ENCODE measurements at regions not wholly inside any gene's neighbourhood (a gene's known extent, or its start where the extent isn't known, plus 50 kb on each side); places are given as distances from the start of the nearest gene placed in this dataset.

GRCh38 chr4:126630230-126630629, 1002.5 kb upstream of the INTU start (continued):
- TF ChIP-seq ATF3 (IDR thresholded peaks at IDR 0.05) = no peak

- Histone ChIP-seq H3K27me3 (ENCODE audit: control insufficient read depth in 4 of 4, insufficient read depth in 4 of 4, low read length in 3 of 4) (no peaks in the 10 kb centered on the region), H3K9me3 (ENCODE audit: control insufficient read depth in 4 of 4, low read length in 3 of 4) (no peaks in the 10 kb centered on the region), H3K4me3 (ENCODE audit: low read depth in 1 of 3, low read length in 3 of 3) (no peak overlapping the region), H3K4me1 (ENCODE audit: control insufficient read depth in 4 of 4, insufficient read depth in 4 of 4, low read length in 3 of 4) (no peaks in the 10 kb centered on the region), H3K36me3 (ENCODE audit: control insufficient read depth in 4 of 4, insufficient read depth in 3 of 4, low read depth in 1 of 4, low read length in 3 of 4) (no peaks in the 10 kb centered on the region), H3K9ac (ENCODE audit: low read depth in 1 of 2, low read length in 2 of 2) (no peak overlapping the region), H3K27ac (ENCODE audit: low read depth in 1 of 2, low read length in 2 of 2) (no peak overlapping the region)
- TF ChIP-seq RAD21 (IDR thresholded peaks at IDR 0.05) = no peak
- no peak for TF ChIP-seq JUND (IDR thresholded peaks at IDR 0.05)
- no peak for TF ChIP-seq FOXA1 (IDR thresholded peaks at IDR 0.05)
- no peak for TF ChIP-seq NR2F2 (IDR thresholded peaks at IDR 0.05)
- no peak for TF ChIP-seq FOXA2 (IDR thresholded peaks at IDR 0.05)
- no peak for TF ChIP-seq SP1 (IDR thresholded peaks at IDR 0.05)
- no peak for TF ChIP-seq ATF3 (IDR thresholded peaks at IDR 0.05)
- TF ChIP-seq TAF1 (conservative IDR thresholded peaks at IDR 0.05) = no peak
- TF ChIP-seq, protein P1, sequence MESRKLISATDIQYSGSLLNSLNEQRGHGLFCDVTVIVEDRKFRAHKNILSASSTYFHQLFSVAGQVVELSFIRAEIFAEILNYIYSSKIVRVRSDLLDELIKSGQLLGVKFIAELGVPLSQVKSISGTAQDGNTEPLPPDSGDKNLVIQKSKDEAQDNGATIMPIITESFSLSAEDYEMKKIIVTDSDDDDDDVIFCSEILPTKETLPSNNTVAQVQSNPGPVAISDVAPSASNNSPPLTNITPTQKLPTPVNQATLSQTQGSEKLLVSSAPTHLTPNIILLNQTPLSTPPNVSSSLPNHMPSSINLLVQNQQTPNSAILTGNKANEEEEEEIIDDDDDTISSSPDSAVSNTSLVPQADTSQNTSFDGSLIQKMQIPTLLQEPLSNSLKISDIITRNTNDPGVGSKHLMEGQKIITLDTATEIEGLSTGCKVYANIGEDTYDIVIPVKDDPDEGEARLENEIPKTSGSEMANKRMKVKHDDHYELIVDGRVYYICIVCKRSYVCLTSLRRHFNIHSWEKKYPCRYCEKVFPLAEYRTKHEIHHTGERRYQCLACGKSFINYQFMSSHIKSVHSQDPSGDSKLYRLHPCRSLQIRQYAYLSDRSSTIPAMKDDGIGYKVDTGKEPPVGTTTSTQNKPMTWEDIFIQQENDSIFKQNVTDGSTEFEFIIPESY (IDR thresholded peaks at IDR 0.05) = no peak
- TF ChIP-seq RXRA (IDR thresholded peaks at IDR 0.05) = no peak
- TF ChIP-seq CTCF (IDR thresholded peaks at IDR 0.05; ENCODE audit: low read depth, low read length, missing input control) = no peak
- TF ChIP-seq MAX (IDR thresholded peaks at IDR 0.05) = no peak
- TF ChIP-seq HNF4A (conservative IDR thresholded peaks at IDR 0.05) = no peak
- WGBS = 84% methylated on average over 2 of the region's 2 CpGs
- no peak for DNase-seq (ENCODE audit: low spot score)
Observed at GRCh38 chr4:126633306-126633705, 999.5 kb upstream of the INTU start.

- WGBS = 84% methylated on average over 3 of the region's 3 CpGs
- no peak for TF ChIP-seq RXRA (IDR thresholded peaks at IDR 0.05)
- no peak for TF ChIP-seq CTCF (IDR thresholded peaks at IDR 0.05; ENCODE audit: low read depth, low read length, missing input control)
- TF ChIP-seq EGR1 (IDR thresholded peaks at IDR 0.05; ENCODE audit: low read depth in 2 of 2) = no peak
- TF ChIP-seq YY1 (IDR thresholded peaks at IDR 0.05) = no peak
- no peak for DNase-seq (ENCODE audit: low spot score)
Observed at GRCh38 chr4:126637706-126638105, 995.1 kb upstream of the INTU start.

More at GRCh38 chr4:126637706-126638105, 995.1 kb upstream of the INTU start:
- Histone ChIP-seq H3K27ac (ENCODE audit: low read depth in 1 of 2, low read length in 2 of 2) (no peak overlapping the region), H3K4me3 (ENCODE audit: low read depth in 1 of 3, low read length in 3 of 3) (no peak overlapping the region), H3K36me3 (ENCODE audit: control insufficient read depth in 4 of 4, insufficient read depth in 3 of 4, low read depth in 1 of 4, low read length in 3 of 4) (no peaks in the 10 kb centered on the region), H3K9me3 (ENCODE audit: control insufficient read depth in 4 of 4, low read length in 3 of 4) (no peaks in the 10 kb centered on the region), H3K9ac (ENCODE audit: low read depth in 1 of 2, low read length in 2 of 2) (no peak overlapping the region), H3K27me3 (ENCODE audit: control insufficient read depth in 4 of 4, insufficient read depth in 4 of 4, low read length in 3 of 4) (no peaks in the 10 kb centered on the region), H3K4me1 (ENCODE audit: control insufficient read depth in 4 of 4, insufficient read depth in 4 of 4, low read length in 3 of 4) (no peaks in the 10 kb centered on the region)
